Stimulated activated CD8-positive, alpha-beta memory T cell treated with anti-CD3 and anti-CD28 coated beads, Interleukin-12 subunit alpha, Interleukin-12 subunit beta, amount 100 ng/mL, for 24 hours (primary cell): ENCODE measurements at regions not wholly inside any gene's neighbourhood (a gene's known extent, or its start where the extent isn't known, plus 50 kb on each side); places are given as distances from the start of the nearest gene placed in this dataset.

Experiments
- DNase-seq: peaks from one replicate; pipeline ENCODE4 v3.0.0-alpha.2; 2020; ENCODE audit errors: extremely low read depth

- DNase-seq = no peak
Measured at GRCh38 chr5:125283372-125283771, 536.9 kb upstream of the ZNF608 start.

DNA sequence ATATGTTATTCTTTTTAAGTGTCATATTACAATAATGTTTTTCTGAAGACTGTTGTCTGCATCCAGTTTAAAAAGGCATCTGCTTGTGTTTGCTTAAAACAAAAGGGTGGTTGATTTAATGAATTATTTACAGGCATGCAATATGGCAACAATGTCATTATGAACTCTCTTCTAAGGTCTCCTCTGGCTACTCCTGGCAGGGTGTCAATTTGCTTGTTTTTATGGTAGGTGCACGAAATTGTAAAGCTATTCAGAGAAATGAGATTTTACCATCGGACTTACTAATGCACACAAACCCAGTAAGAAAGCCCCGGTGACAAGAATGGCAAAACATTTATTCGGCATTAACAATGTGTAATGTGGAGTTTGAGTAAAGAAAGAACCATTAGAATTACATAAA, 539.8 kb upstream of the ZNF608 start:
- DNase-seq = no peak

GRCh38 chr5:125289606-125290005, 543.2 kb upstream of the ZNF608 start:
- no peak for DNase-seq

DNA sequence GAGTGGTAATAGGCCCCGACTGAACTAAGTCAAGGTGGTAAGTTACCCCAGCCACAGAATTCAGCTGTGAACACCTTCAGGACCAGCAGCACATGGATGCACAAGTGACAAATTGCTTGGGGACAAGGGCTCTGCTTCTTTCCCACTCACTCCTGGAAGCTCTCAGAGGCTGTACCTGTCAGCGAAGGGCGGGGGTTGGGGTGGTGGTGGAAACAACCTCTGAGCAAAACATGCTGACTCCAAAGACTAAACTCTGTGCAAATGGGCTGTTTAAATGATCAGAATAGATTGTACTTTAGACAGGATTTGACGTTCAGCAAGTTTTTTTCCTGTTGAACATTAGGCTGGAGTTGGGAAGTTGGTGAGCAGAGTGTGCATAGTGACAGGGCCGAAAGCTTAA, 544.5 kb upstream of the ZNF608 start:
- DNase-seq = no peak

- no peak for DNase-seq
Measured at GRCh38 chr5:125291447-125291846, 545.0 kb upstream of the ZNF608 start.

- DNase-seq = no peak
Measured at GRCh38 chr5:125293223-125293622, 546.8 kb upstream of the ZNF608 start.

DNA sequence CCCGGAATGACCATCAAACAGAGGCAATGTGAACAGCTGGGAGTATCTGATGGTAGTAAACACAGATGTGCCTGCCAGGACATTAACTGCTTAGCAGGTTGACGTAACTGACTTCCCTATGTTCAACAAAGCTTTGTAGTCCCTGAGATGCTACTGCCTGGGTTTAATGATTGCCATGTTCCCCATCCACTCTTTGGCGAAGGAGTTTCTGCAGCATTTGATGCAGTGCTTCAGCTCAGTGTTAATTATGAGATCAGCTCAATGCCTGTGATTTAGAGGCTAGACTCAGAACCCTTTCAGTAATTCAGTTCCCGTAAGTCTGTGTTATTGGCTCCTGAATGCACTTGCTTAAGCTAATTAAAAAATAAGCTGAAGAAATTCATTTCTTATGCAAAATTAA, 547.3 kb upstream of the ZNF608 start:
- DNase-seq = no peak

DNA sequence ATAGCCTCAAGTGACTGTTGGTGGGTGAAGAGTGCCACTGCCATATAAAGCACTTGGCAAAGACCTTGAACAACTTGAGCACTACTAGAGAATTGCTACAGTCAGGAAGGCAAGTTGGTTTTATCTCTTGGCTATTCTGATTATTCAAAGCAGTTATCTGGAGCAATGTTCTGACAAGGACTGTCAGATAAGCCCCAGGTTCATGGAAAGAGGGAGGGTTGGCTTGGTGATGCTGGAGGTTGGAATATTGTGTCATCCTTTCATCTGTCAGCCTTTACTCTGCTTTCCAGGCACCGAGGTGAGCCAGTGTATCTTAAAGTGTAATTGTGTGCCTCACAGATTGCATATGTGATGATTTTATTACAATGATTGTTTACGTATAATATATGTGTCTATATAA, 548.4 kb upstream of the ZNF608 start:
- no peak for DNase-seq

GRCh38 chr5:125295405-125295872, 549.0 kb upstream of the ZNF608 start:
- no peak for DNase-seq

- no peak for DNase-seq
Measured at GRCh38 chr5:125298258-125298657, 551.8 kb upstream of the ZNF608 start.

- no peak for DNase-seq
Measured at GRCh38 chr5:125298746-125299379, 552.4 kb upstream of the ZNF608 start.

DNA sequence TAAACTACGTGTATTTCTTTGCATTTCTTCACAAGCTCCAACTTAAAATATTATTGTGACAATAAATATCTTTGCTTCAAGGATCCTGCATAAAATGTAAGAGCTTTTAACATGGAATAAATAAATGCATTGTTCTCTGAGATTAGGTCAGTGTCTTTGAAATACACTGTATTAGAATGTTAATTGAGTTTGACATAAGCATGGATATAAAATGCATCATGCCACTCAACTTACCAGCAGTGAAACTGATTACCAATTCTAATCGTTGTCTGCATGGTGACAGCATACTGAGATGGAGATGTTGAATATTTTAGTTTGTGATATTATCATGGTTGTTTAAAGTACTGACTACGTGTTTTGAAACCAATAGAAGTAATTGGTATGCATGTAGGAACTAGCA, 555.3 kb upstream of the ZNF608 start:
- DNase-seq = no peak

- no peak for DNase-seq
Measured at GRCh38 chr5:125302577-125302976, 556.1 kb upstream of the ZNF608 start.

DNA sequence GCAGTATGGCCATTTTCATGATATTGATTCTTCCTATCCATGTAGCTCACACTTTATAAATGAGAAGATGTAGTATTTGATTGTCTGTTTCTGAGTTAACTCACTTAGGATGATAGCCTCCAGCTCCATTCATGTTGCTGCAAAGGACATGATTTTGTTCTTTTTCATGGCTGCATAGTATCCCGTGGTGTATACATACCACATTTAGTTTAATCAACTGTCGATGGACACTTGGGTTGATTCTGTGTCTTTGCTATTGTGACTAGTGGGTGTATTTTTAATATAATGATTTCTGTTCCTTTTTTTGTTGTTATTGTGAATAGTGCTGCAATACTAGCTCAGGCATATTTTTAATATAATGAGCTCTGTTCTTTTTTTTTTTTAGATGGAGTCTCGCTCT, 560.3 kb upstream of the ZNF608 start:
- DNase-seq = no peak

DNA sequence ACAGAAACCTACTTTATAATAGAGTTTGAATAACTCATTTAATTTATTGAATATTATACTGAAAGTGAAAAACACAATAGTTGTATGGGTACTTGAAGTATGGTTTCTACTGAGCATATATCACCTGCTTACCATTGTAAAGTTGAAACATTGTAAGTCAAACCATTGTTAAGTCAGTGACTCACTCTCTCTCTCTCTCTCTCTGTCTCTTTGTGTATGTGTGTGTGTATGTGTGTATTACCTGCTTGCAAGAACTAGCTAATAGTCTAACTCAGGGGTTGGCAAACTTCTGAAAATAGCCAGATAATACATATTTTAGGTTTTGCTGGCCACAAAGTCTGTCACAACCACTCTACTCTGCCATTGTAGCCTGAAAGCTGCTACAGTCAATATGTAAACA, 564.3 kb upstream of the ZNF608 start:
- no peak for DNase-seq

DNA sequence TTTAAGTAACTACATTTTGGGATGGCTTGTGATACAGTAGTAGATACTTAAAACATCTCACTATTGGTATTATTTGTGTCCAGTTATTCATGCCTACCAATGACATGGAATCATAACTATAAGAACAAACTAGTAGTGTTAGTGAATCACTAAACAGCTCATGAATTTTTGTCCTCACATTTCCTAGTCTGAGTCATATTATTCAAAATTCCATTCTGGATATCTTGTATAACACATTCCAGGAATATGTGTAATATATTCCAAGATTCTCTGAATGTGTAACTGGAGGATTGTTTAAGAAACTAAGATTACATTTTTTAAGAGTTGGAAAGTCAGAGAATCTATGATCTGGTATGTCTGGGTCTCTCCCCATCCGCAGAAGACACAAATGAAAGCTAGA, 565.3 kb upstream of the ZNF608 start:
- no peak for DNase-seq

DNA sequence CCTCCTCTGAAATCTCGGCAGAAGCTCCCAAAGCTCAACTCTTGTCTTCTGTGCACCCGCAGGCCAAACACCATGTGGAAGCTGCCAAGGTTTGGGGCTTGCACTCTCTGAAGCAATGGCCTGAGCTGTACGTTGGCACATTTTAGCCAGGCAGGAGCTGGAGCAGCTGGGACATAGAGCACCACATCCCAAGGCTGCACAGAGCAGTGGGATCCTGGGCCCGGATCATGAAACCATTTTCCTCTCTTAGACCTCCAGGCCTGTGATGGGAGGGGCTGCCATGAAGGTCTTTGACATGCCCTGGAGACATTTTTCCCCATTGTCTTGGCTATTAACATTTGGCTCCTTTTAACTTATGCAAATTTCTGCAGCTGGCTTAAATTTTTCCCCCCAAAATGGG, 567.1 kb upstream of the ZNF608 start:
- DNase-seq = no peak

GRCh38 chr5:125315306-125315705, 568.9 kb upstream of the ZNF608 start:
- no peak for DNase-seq

DNA sequence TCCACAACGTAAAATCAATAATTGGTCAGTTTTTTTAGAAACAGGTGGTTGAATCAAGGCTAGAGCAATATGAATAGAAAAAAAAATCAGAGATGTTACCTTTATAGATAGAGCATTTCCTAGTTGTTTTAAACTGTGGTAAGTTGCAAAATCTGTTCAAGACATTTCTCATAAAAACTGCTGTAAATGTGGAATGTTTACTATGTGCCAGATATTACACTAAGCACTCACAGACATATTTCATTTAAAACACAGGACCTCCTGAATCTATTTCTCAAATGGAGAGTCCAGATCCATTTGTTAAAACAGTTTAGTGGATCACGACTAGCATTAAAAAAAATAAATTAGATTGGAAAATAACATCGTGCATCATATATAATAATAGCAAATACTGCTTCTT, 570.0 kb upstream of the ZNF608 start:
- DNase-seq = no peak

DNA sequence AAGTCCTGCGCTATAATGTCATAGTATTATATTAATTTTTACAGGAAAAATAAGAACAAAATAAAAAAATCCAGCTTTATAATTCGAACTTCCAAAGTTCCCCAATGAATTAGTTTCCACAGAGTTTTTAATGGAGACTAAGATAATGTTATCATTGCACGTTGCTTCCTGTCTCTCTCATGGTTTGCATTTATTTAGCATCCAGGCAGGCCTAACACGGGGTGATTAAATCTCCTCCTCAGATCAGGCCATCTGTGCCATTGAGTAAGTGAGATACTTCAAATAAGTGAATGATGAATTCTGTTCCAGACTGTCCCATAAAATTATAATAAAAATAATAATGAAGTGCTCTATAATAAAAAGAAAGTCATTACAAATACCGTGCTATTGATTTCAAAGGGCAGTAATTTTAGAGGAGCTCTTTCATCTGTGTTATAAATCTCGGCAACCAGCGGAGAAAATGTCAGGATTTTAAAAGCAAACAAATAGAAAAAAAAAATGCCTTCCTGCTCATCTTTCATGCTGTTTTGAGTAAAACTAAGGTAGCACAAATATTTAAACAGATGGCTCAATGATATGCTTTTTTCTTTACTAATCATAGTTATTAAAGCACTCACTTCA, 570.6 kb upstream of the ZNF608 start:
- DNase-seq = no peak

DNA sequence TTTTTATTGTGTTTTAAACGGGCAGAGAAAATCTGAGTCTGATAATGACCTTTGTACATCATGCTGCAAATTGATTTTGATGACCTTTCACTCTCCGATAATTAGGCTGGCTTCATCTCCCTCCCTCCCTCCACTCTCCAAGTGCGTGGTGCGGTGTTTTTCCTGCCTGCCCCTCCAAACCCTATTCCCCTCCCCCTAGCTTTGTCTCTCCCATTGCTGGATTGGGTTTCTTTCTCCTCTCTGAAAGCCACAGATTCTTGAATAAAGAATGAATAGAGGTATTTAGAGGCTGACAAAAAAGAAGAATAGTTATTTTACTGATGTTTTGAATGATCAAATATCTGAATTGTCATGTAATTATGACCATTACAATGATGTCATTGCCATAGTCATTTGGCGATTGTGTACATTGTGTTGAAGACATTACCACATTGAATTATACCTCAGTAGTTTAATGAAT, 571.1 kb upstream of the ZNF608 start:
- DNase-seq = no peak

DNA sequence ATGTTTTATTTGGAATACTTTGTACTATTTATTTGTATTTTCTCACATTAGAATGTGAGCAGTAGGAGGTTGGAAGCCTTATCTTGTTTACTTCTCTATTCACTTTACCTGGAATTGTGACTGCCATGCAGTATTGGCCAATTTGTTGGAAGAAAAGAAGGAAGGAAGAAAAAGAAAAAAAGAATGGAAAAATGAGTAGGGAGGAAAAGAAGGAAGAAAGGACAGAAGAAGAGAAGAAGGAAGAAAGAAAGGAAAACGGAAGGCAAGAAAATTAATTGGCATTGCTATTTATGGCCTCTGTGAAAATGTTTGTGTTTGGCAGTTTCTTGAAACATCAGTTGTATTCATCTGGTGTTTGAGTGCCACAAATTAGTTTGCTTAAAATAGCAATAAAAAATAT, 575.2 kb upstream of the ZNF608 start:
- DNase-seq = no peak

GRCh38 chr5:125323613-125324012, 577.2 kb upstream of the ZNF608 start:
- no peak for DNase-seq
